Pancreas (tissue), 10 donors: ENCODE measurements at regions not wholly inside any gene's neighbourhood (a gene's known extent, or its start where the extent isn't known, plus 50 kb on each side); places are given as distances from the start of the nearest gene placed in this dataset.

Source experiments
- ATAC-seq, 4 donors: fragments of 200-7000 bp; cut with Tn5 transposase; one replicate each; pipeline versions ENCODE4 v1.8.0 to v1.9.1; 2020; ENCODE audit warnings: mild to moderate bottlenecking in 4 of 4, moderate library complexity in 4 of 4
- DNase-seq, 6 donors: peaks; one replicate each; pipeline ENCODE4 v3.0.0-alpha.2; 2020
- FAIRE-seq: peaks from 2 replicates; lab custom pipeline; 2012; peaks lifted over from hg19 to GRCh38; lab: Jason Lieb, UNC
- H3K27ac ChIP-seq, 4 donors: fragments of 200-600 bp; sonication (generic); 1 replicate in 3 of 4; 2 replicates in 1 of 4; pipeline versions ENCODE4 v1.5.0 to v1.8.0; 2020
- H3K27me3 ChIP-seq, 4 donors: fragments of 200-600 bp; one replicate each; pipeline ENCODE4 v1.8.0; 2021
- H3K36me3 ChIP-seq, 3 donors: fragments of 200-600 bp; sonication (generic) in 1 of 3; one replicate each; pipeline versions ENCODE4 v1.5.0 to v1.8.0; 2020 to 2021
- H3K4me1 ChIP-seq, 3 donors: fragments of 200-600 bp; one replicate each; pipeline ENCODE4 v1.8.0; 2021
- H3K4me3 ChIP-seq, 4 donors: fragments of 200-600 bp; sonication (generic) in 2 of 4; one replicate each; pipeline versions ENCODE4 v1.5.0 to v1.8.0; 2020 to 2021
- H3K9me3 ChIP-seq, 4 donors: fragments of 200-600 bp; one replicate each; pipeline ENCODE4 v1.8.0; 2021
- WGBS, 2 donors: extraction: QIAGEN DNeasy Blood & Tissue Kit; methylation state at CpG; one replicate each; pipeline ENCODE4 v1.1.7; 2013; 5-methylcytosine and 5-hydroxymethylcytosine counted together
- intact Hi-C, 3 donors: fragments of 100-400 bp; cut with DNase I; formaldehyde crosslinking; loops; one replicate each; pipeline versions ENCODE4 v1.11.1 to v1.14.2; 2022
- TF ChIP-seq, protein P1 (sequence below), 4 donors: fragments of 200-600 bp; sonication (generic) in 3 of 4; IDR thresholded peaks; one replicate each; pipeline versions ENCODE4 v1.5.0 to v1.8.0; 2021; ENCODE audit warnings: antibody characterized with exemption in 4 of 4
- donor health status: healthy with polysubstance abuse.
- donor health status: DM: no; HTN: no; CAD: no; lungs with moderate emphysema.
- donor health status: DM: no; HTN: no; CAD: no.
- donor health status: control.
- donor health status: control.
- donor health status: Bipolar disorder and iron deficiency.
- donor health status: DM: yes; HTN: yes; CAD: no.
- donor health status: DM: no; HTN: no; CAD: no.
- donor health status: DM: no; HTN: no; CAD: no.
- donor health status: DM: yes; HTN: yes; CAD: no.

DNA sequence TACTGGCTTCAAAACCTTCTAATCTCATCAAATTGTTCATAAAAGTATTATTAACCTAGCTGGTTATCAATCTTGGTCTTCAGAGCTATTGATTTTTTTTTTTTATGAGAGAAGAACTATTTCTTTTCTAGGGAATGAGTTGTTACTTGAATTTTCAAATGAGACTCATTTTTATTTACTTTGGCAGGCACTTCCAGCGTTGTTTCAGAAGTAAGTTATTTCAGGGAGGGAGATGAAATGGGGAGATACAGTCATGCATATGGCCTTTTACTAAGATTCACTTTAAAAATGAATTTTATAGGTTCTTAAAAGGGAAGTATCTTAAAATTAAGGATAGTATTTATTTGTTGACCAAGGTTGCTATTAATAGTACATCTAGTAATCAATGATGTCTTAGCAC, 129.6 kb downstream of the IZUMO3 start:
- Histone ChIP-seq H3K4me1 (no peaks in the 10 kb centered on the region), H3K4me3 (no peak overlapping the region), H3K27me3 (no peaks in the 10 kb centered on the region), H3K36me3 (no peaks in the 10 kb centered on the region), H3K9me3 (no peaks in the 10 kb centered on the region), H3K27ac (no peak overlapping the region)
- ATAC-seq = no peak
- intact Hi-C loops = no loop called here
- TF ChIP-seq, protein P1, sequence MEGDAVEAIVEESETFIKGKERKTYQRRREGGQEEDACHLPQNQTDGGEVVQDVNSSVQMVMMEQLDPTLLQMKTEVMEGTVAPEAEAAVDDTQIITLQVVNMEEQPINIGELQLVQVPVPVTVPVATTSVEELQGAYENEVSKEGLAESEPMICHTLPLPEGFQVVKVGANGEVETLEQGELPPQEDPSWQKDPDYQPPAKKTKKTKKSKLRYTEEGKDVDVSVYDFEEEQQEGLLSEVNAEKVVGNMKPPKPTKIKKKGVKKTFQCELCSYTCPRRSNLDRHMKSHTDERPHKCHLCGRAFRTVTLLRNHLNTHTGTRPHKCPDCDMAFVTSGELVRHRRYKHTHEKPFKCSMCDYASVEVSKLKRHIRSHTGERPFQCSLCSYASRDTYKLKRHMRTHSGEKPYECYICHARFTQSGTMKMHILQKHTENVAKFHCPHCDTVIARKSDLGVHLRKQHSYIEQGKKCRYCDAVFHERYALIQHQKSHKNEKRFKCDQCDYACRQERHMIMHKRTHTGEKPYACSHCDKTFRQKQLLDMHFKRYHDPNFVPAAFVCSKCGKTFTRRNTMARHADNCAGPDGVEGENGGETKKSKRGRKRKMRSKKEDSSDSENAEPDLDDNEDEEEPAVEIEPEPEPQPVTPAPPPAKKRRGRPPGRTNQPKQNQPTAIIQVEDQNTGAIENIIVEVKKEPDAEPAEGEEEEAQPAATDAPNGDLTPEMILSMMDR (IDR thresholded peaks at IDR 0.05) = no peak
- no peak for FAIRE-seq
- no peak for DNase-seq
- WGBS, 2 donors = 21 to 42% methylated on average over 1 of the region's 1 CpG

DNA sequence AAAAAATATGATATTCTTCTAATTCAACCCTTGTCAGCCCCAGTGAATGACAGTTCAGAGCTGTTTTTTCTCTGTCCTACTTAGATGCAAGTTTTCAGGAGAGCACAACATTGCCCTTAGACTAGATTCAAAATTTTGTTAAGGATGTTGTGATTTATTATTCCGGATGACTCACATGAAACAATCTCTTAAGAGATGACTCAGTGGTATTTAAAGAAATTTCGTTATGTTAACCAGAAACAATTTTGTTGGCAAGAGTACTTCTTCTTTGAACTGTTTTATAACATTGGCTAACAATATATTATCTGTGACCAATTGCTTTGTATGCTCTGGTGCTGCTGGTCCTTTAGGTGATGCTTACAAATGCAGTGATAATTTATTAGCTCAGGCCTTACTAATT, 132.0 kb downstream of the IZUMO3 start:
- no peaks in the 10 kb centered on the region for H3K36me3 ChIP-seq
- no peak for FAIRE-seq
- no peak for DNase-seq
- H3K4me3 ChIP-seq = no peak overlapping the region
- H3K27ac ChIP-seq = no peak overlapping the region
- 36 to 45% methylated on average over 2 of the region's 2 CpGs for WGBS, 2 donors
- no peak for ATAC-seq
- intact Hi-C loops = no loop called here
- H3K9me3 ChIP-seq = no peaks in the 10 kb centered on the region
- TF ChIP-seq, protein P1 (IDR thresholded peaks at IDR 0.05) = no peak
- no peaks in the 10 kb centered on the region for H3K27me3 ChIP-seq
- no peaks in the 10 kb centered on the region for H3K4me1 ChIP-seq

DNA sequence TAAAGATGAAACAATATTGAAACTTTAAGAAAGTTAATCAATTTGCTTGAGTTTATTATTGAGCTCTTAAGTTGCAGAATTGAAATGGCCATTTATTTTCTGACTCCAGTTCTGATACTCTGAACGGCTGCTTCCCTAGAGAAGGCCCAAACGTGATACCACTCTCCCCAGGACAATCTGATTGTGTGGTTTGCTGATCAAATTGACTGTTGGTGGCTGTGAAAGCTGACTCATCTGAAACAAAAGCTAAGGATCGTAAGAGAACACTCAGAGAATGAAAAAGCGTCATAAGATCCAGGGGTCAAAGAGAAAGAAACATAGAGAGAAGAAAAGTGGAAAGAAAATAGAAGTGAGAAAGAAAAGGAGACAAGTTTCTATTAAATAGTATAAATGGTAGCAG, 147.2 kb downstream of the IZUMO3 start:
- Histone ChIP-seq H3K4me3 (no peak overlapping the region), H3K27me3 (no peaks in the 10 kb centered on the region), H3K36me3 (no peaks in the 10 kb centered on the region), H3K27ac (no peak overlapping the region), H3K9me3 (no peaks in the 10 kb centered on the region), H3K4me1 (no peaks in the 10 kb centered on the region)
- TF ChIP-seq, protein P1 (IDR thresholded peaks at IDR 0.05) = no peak
- DNase-seq = no peak
- ATAC-seq = no peak
- no peak for FAIRE-seq
- intact Hi-C loops = no loop called here
- WGBS, 2 donors = 14 to 15% methylated on average over 4 of the region's 4 CpGs

DNA sequence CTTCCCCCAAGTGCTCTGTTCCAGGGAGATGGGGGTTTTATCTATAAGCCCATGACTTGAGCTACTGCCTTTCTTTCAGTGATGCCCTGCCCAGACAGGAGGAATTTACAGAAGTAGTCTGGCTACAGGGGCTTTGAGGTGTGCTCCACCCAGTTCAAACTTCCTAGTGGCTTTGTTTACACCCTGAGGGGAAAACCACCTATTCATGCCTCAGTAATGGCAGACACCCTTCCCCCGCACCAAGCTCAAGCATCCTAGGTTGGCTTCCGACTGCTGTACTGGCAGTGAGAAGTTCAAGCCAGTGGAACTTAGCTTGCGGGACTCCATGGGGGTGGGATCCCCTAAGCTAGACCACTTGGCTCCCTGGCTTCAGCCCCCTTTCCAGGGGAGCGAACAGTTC, 154.6 kb downstream of the IZUMO3 start:
- DNase-seq (no peak), FAIRE-seq (no peak), ATAC-seq (no peak)
- TF ChIP-seq, protein P1 (IDR thresholded peaks at IDR 0.05) = no peak
- H3K4me3 ChIP-seq = no peak overlapping the region
- no peaks in the 10 kb centered on the region for H3K36me3 ChIP-seq
- H3K9me3 ChIP-seq = no peaks in the 10 kb centered on the region
- intact Hi-C loops = no loop called here
- no peak overlapping the region for H3K27ac ChIP-seq
- no peaks in the 10 kb centered on the region for H3K27me3 ChIP-seq
- WGBS, 2 donors = 62 to 69% methylated on average over 4 of the region's 4 CpGs
- H3K4me1 ChIP-seq = no peaks in the 10 kb centered on the region

DNA sequence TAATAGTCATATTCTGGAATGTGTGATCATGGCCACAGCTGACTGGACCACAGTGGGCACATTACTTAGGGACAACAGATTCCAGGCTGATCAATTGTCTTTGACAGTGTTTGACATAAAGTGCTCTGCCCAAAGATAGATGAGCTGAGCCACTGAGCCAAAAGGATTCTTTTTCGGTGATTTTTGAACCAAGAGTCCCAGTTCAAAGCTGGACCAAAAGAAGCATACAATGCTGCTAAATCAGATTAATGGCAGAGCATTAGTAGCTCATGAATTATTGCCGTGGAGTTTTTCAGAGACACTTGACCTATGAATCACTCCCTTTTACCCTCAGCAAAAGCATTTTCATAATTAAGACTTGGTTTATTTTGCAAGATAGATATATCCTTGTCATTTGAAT, 160.6 kb downstream of the IZUMO3 start:
- WGBS, 2 donors = 57 to 65% methylated on average over 2 of the region's 2 CpGs
- intact Hi-C loops = no loop called here
- TF ChIP-seq, protein P1 (IDR thresholded peaks at IDR 0.05) = no peak
- Histone ChIP-seq H3K9me3 (no peaks in the 10 kb centered on the region), H3K36me3 (no peaks in the 10 kb centered on the region), H3K27me3 (no peaks in the 10 kb centered on the region), H3K4me1 (no peaks in the 10 kb centered on the region), H3K4me3 (no peak overlapping the region), H3K27ac (no peak overlapping the region)
- DNase-seq (no peak), ATAC-seq (no peak), FAIRE-seq (no peak)
